Upper lobe of left lung (tissue), 6 donors: ENCODE measurements at regions not wholly inside any gene's neighbourhood (a gene's known extent, or its start where the extent isn't known, plus 50 kb on each side); places are given as distances from the start of the nearest gene placed in this dataset.

Experiments used
- ATAC-seq, 2 donors: fragments of 200-7000 bp; cut with Tn5 transposase; one replicate each; pipeline ENCODE4 v1.9.1; 2022; ENCODE audit warnings: mild to moderate bottlenecking in 2 of 2, moderate library complexity in 2 of 2; ENCODE audit not compliant: low FRiP score in 2 of 2
- DNase-seq, 2 donors: peaks; one replicate each; pipeline ENCODE4 v3.0.0-alpha.2; 2019 to 2020
- H3K27ac ChIP-seq, 4 donors: fragments of 200-600 bp; sonication (generic); one replicate each; pipeline ENCODE4 v1.5.1; 2016 to 2019
- H3K27me3 ChIP-seq, 4 donors: fragments of 200-600 bp; sonication (generic); one replicate each; pipeline ENCODE4 v1.5.1; 2017 to 2019
- H3K36me3 ChIP-seq, 4 donors: fragments of 200-600 bp; sonication (generic); one replicate each; pipeline ENCODE4 v1.5.1; 2016 to 2019
- H3K4me1 ChIP-seq, 4 donors: fragments of 200-600 bp; sonication (generic); one replicate each; pipeline ENCODE4 v1.5.1; 2018 to 2019
- H3K4me3 ChIP-seq, 4 donors: fragments of 200-600 bp; sonication (generic); one replicate each; pipeline ENCODE4 v1.5.1; 2017 to 2019; ENCODE audit warnings: mild to moderate bottlenecking in 2 of 4, moderate library complexity in 1 of 4
- H3K9me3 ChIP-seq, 4 donors: fragments of 200-600 bp; sonication (generic); one replicate each; pipeline ENCODE4 v1.5.1; 2018 to 2019
- CTCF ChIP-seq, 6 experiments: fragments of 450-650 bp in 4 of 6; fragments of 200-600 bp in 2 of 6; sonication (generic) in 2 of 6; IDR thresholded peaks; one replicate each; pipeline ENCODE4 v1.5.1; 2016 to 2019; ENCODE audit warnings: antibody characterized with exemption in 6 of 6
- EP300 ChIP-seq, 4 donors: sonication (generic); formaldehyde crosslinking; IDR thresholded peaks; one replicate each; pipeline ENCODE4 v1.5.1; 2017; ENCODE audit warnings: antibody characterized with exemption in 4 of 4, control low read depth in 2 of 4
- POLR2A ChIP-seq, 4 donors: fragments of 450-650 bp; IDR thresholded peaks; one replicate each; pipeline ENCODE4 v1.5.1; 2016 to 2017; ENCODE audit warnings: antibody characterized with exemption in 4 of 4, mild to moderate bottlenecking in 2 of 4
- POLR2AphosphoS5 ChIP-seq, 2 donors: sonication (generic); formaldehyde crosslinking; IDR thresholded peaks; one replicate each; pipeline ENCODE4 v1.5.1; 2017; ENCODE audit warnings: antibody characterized with exemption in 2 of 2
- WGBS, 2 donors: methylation state at CpG; one replicate each; pipeline ENCODE4 v1.1.5; 2017 to 2018; 5-methylcytosine and 5-hydroxymethylcytosine counted together
- donor health status: DM: no; HTN: no; CAD: no; lungs with moderate emphysema.
- donor health status: DM: no; HTN: yes; CAD: no; lungs with severe emphysema.

DNA sequence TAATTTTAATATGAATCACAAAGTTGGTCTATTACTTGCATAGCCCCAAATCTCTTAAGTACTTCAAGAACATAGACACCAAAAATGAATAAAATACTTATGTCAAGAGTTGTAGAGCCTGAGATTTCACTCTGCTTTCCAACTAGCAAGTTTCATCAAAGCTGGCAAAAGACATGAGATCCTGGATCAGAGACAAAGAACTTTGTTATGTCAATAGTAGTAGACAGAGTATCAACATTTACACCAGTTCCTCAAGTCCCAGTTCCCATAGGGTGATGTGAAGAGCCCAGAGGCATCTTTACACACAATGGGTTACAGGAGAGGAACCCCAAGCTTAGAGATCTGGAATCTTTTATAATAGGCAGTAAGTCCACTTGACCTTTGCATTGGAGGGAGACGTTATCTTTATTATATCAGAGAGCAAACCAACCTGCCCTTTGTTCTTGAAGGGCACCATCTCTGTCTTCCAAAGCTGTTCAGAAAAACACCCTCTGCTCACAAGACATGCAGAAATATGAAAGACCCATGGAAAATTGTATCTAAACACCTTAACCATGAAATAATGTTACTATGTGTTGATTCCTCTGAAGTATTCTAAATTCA lies 174.4 kb upstream of the GALNT2 start:
- WGBS, 2 donors, result 59 to 67% methylated on average over 1 of the region's 1 CpG
- DNase-seq, result no peak
- no peak overlapping the region for H3K4me3 ChIP-seq
- no peak overlapping the region for H3K27ac ChIP-seq
- H3K27me3 ChIP-seq, result no peaks in the 10 kb centered on the region
- TF ChIP-seq EP300 (IDR thresholded peaks at IDR 0.05), result no peak
- TF ChIP-seq CTCF (IDR thresholded peaks at IDR 0.05), result no peak
- TF ChIP-seq POLR2AphosphoS5 (IDR thresholded peaks at IDR 0.05), result no peak
- no peak for TF ChIP-seq POLR2A (IDR thresholded peaks at IDR 0.05)
- H3K36me3 ChIP-seq, result no peaks in the 10 kb centered on the region
- no peaks in the 10 kb centered on the region for H3K4me1 ChIP-seq
- no peak for ATAC-seq
- no peaks in the 10 kb centered on the region for H3K9me3 ChIP-seq

- DNase-seq (no peak), ATAC-seq (no peak)
- H3K36me3 ChIP-seq, result no peaks in the 10 kb centered on the region
- H3K27ac ChIP-seq, result no peak overlapping the region
- no peaks in the 10 kb centered on the region for H3K9me3 ChIP-seq
- WGBS, 2 donors, result 73 to 80% methylated on average over 10 of the region's 10 CpGs
- H3K4me1 ChIP-seq, result no peaks in the 10 kb centered on the region
- TF ChIP-seq CTCF (IDR thresholded peaks at IDR 0.05) (no peak), POLR2AphosphoS5 (IDR thresholded peaks at IDR 0.05) (no peak), EP300 (IDR thresholded peaks at IDR 0.05) (no peak), POLR2A (IDR thresholded peaks at IDR 0.05) (no peak)
- no peak overlapping the region for H3K4me3 ChIP-seq
- no peaks in the 10 kb centered on the region for H3K27me3 ChIP-seq
Measured at GRCh38 chr1:229893762-229894444, 173.1 kb upstream of the GALNT2 start.

- H3K27ac ChIP-seq, result no peak overlapping the region
- no peaks in the 10 kb centered on the region for H3K4me1 ChIP-seq
- H3K27me3 ChIP-seq, result no peaks in the 10 kb centered on the region
- DNase-seq (no peak), ATAC-seq (no peak)
- H3K4me3 ChIP-seq, result no peak overlapping the region
- H3K36me3 ChIP-seq, result no peaks in the 10 kb centered on the region
- H3K9me3 ChIP-seq, result no peaks in the 10 kb centered on the region
- TF ChIP-seq CTCF (IDR thresholded peaks at IDR 0.05), result no peak
- TF ChIP-seq POLR2AphosphoS5 (IDR thresholded peaks at IDR 0.05), result no peak
- TF ChIP-seq EP300 (IDR thresholded peaks at IDR 0.05), result no peak
- no peak for TF ChIP-seq POLR2A (IDR thresholded peaks at IDR 0.05)
Measured at GRCh38 chr1:229894532-229894931, 172.5 kb upstream of the GALNT2 start.

DNA sequence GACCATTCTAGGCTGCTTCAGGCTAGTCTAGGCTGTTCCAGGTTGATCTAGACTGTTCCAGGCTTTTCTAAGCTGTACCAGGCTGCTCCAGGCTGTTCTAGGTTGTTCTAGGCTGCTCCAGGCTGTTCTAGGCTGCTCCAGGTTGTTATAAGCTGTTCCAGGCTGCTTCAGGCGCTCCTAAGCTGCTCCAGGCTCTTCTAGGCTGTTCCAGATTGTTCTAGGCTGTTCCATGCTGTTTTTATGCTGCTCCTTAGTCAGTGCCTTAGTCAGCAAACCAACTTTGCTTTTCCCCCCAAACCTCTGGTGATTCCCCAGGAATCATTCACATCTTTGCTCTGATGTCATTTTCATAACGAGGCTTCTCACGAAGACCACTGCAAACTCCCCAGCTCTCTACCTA lies 171.4 kb upstream of the GALNT2 start:
- no peak for DNase-seq
- Histone ChIP-seq H3K27ac (no peak overlapping the region), H3K36me3 (no peaks in the 10 kb centered on the region), H3K9me3 (no peaks in the 10 kb centered on the region), H3K27me3 (no peaks in the 10 kb centered on the region), H3K4me1 (no peaks in the 10 kb centered on the region), H3K4me3 (no peak overlapping the region)
- 84 to 86% methylated on average over 3 of the region's 3 CpGs for WGBS, 2 donors
- ATAC-seq, result peak in 1 of 2 donors; percentile 43
- TF ChIP-seq CTCF (IDR thresholded peaks at IDR 0.05), result no peak
- no peak for TF ChIP-seq POLR2AphosphoS5 (IDR thresholded peaks at IDR 0.05)
- no peak for TF ChIP-seq EP300 (IDR thresholded peaks at IDR 0.05)
- TF ChIP-seq POLR2A (IDR thresholded peaks at IDR 0.05), result no peak

- WGBS, 2 donors, result 83 to 89% methylated on average over 2 of the region's 2 CpGs
- DNase-seq, result no peak
Measured at GRCh38 chr1:229896306-229896705, 170.7 kb upstream of the GALNT2 start.

More at GRCh38 chr1:229896306-229896705, 170.7 kb upstream of the GALNT2 start:
- Histone ChIP-seq H3K9me3 (no peaks in the 10 kb centered on the region), H3K36me3 (no peaks in the 10 kb centered on the region), H3K27ac (no peak overlapping the region), H3K27me3 (no peaks in the 10 kb centered on the region), H3K4me3 (no peak overlapping the region), H3K4me1 (no peaks in the 10 kb centered on the region)
- TF ChIP-seq POLR2AphosphoS5 (IDR thresholded peaks at IDR 0.05) (no peak), EP300 (IDR thresholded peaks at IDR 0.05) (no peak), CTCF (IDR thresholded peaks at IDR 0.05) (no peak), POLR2A (IDR thresholded peaks at IDR 0.05) (no peak)
- no peak for ATAC-seq
